Sigmoid colon (tissue), 4 donors: ENCODE measurements at regions not wholly inside any gene's neighbourhood (a gene's known extent, or its start where the extent isn't known, plus 50 kb on each side); places are given as distances from the start of the nearest gene placed in this dataset.

ENCODE experiments used
- CTCF ChIP-seq, 4 experiments: fragments of 450-650 bp in 3 of 4; fragments of 200-600 bp in 1 of 4; IDR thresholded peaks; one replicate each; pipeline ENCODE4 v1.5.1; 2016 to 2019; ENCODE audit warnings: antibody characterized with exemption in 4 of 4, mild to moderate bottlenecking in 3 of 4, moderate library complexity in 2 of 4
- EP300 ChIP-seq, 4 donors: sonication (generic); formaldehyde crosslinking; IDR thresholded peaks; one replicate each; pipeline ENCODE4 v1.6.1; 2017; ENCODE audit warnings: antibody characterized with exemption in 4 of 4
- POLR2A ChIP-seq, 2 donors: fragments of 450-650 bp; IDR thresholded peaks; one replicate each; pipeline ENCODE4 v1.6.1; 2016; ENCODE audit warnings: antibody characterized with exemption in 2 of 2, mild to moderate bottlenecking in 2 of 2, moderate library complexity in 2 of 2

- TF ChIP-seq CTCF (IDR thresholded peaks at IDR 0.05), result no peak
- TF ChIP-seq POLR2A (IDR thresholded peaks at IDR 0.05), result no peak
- no peak for TF ChIP-seq EP300 (IDR thresholded peaks at IDR 0.05)
Measured at GRCh38 chr6:167578371-167578901, 248.3 kb upstream of the AFDN start.
